Testis (tissue), 2 donors: ENCODE measurements at regions not wholly inside any gene's neighbourhood (a gene's known extent, or its start where the extent isn't known, plus 50 kb on each side); places are given as distances from the start of the nearest gene placed in this dataset.

Experiments
- DNase-seq: peaks from one replicate; pipeline ENCODE4 v3.0.0-alpha.2; 2019
- H3K27ac ChIP-seq, 2 donors: fragments of 200-600 bp; sonication (generic); one replicate each; pipeline ENCODE4 v1.5.1; 2019
- H3K27me3 ChIP-seq: fragments of 200-600 bp; sonication (generic); one replicate; pipeline ENCODE4 v1.5.1; 2019
- H3K36me3 ChIP-seq: fragments of 200-600 bp; sonication (generic); one replicate; pipeline ENCODE4 v1.5.1; 2017; ENCODE audit warnings: low read depth; ENCODE audit errors: missing control alignments
- H3K4me1 ChIP-seq: fragments of 200-600 bp; sonication (generic); one replicate; pipeline ENCODE4 v1.5.1; 2019
- H3K4me3 ChIP-seq, 2 donors: fragments of 200-600 bp; sonication (generic); one replicate each; pipeline ENCODE4 v1.5.1; 2017 to 2019
- H3K9me3 ChIP-seq: fragments of 200-600 bp; sonication (generic); one replicate; pipeline ENCODE4 v1.5.1; 2017
- POLR2A ChIP-seq: fragments of 450-650 bp; IDR thresholded peaks from one replicate; pipeline ENCODE4 v1.6.1; 2017; ENCODE audit warnings: antibody characterized with exemption, mild to moderate bottlenecking, moderate library complexity
- WGBS, 2 donors: methylation state at CpG; one replicate each; pipeline ENCODE4 v1.1.5; 2018; 5-methylcytosine and 5-hydroxymethylcytosine counted together
- intact Hi-C: fragments of 100-400 bp; cut with DNase I; formaldehyde crosslinking; loops from one replicate; pipeline ENCODE4 v1.15.1; 2023; ENCODE audit warnings: low total_unique reads
- TF ChIP-seq, protein P1 (sequence below), 3 experiments: fragments of 450-650 bp in 2 of 3; fragments of 200-600 bp in 1 of 3; sonication (generic) in 1 of 3; IDR thresholded peaks; one replicate each; pipeline ENCODE4 v1.5.1; 2016 to 2019; ENCODE audit warnings: antibody characterized with exemption in 3 of 3, mild to moderate bottlenecking in 2 of 3, moderate library complexity in 1 of 3

DNA sequence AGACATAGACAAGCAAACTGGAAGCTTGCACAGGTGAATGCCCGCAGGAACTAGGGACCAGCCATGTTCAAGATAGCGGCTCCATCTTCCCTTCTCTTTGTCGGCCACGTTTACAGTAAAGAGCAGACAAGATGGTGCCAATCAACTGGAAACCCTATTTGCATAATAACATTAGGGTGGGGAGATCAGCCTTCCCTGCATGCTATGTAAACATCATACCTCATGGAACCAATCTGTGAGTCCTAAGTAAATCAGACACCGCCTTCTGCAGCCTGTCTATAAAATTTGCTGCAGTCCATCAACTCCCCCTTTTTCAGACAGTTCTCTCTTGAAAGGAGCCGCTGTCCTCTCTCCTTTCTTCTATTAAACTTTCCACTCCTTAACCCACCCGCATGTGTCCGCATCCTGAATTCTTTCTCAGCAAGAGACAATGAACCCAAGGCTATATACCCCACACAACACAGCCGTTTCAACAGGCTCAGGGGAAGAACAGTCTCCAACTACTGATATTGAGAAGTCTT, 384.4 kb downstream of the EIPR1 start:
- no peaks in the 10 kb centered on the region for H3K36me3 ChIP-seq
- H3K27ac ChIP-seq = no peak overlapping the region
- no peaks in the 10 kb centered on the region for H3K27me3 ChIP-seq
- TF ChIP-seq, protein P1, sequence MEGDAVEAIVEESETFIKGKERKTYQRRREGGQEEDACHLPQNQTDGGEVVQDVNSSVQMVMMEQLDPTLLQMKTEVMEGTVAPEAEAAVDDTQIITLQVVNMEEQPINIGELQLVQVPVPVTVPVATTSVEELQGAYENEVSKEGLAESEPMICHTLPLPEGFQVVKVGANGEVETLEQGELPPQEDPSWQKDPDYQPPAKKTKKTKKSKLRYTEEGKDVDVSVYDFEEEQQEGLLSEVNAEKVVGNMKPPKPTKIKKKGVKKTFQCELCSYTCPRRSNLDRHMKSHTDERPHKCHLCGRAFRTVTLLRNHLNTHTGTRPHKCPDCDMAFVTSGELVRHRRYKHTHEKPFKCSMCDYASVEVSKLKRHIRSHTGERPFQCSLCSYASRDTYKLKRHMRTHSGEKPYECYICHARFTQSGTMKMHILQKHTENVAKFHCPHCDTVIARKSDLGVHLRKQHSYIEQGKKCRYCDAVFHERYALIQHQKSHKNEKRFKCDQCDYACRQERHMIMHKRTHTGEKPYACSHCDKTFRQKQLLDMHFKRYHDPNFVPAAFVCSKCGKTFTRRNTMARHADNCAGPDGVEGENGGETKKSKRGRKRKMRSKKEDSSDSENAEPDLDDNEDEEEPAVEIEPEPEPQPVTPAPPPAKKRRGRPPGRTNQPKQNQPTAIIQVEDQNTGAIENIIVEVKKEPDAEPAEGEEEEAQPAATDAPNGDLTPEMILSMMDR (IDR thresholded peaks at IDR 0.05) = no peak
- TF ChIP-seq POLR2A = no peak
- no peak overlapping the region for H3K4me3 ChIP-seq
- intact Hi-C loops = no loop called here
- H3K4me1 ChIP-seq = no peaks in the 10 kb centered on the region
- no peaks in the 10 kb centered on the region for H3K9me3 ChIP-seq
- 85 to 87% methylated on average over 9 of the region's 9 CpGs for WGBS, 2 donors
- DNase-seq = no peak

DNA sequence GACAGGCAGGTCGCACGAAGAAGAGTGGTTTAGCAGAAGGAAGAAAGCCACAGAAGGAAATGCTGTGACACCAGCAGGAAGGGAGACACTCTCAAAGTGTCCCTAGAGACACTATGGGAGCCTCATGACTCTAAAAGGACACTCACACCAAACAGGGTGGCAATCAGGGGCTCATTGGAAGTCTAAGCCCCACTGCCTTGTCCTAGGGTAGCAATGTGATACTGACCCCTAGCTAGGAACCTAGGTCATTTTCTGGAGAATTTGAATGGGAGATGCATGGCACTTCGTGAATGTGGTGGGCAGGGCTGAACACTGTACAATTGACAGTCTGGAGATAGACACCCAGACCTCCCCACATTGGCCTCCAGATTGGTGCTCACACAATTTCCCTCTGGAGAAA, 385.0 kb downstream of the EIPR1 start:
- no peaks in the 10 kb centered on the region for H3K36me3 ChIP-seq
- TF ChIP-seq, protein P1 (IDR thresholded peaks at IDR 0.05) = no peak
- TF ChIP-seq POLR2A = no peak
- intact Hi-C loops = no loop called here
- H3K9me3 ChIP-seq = no peaks in the 10 kb centered on the region
- no peak for DNase-seq
- WGBS, 2 donors = 68 to 74% methylated on average over 3 of the region's 3 CpGs
- H3K4me1 ChIP-seq = no peaks in the 10 kb centered on the region
- no peak overlapping the region for H3K4me3 ChIP-seq
- no peak overlapping the region for H3K27ac ChIP-seq
- no peaks in the 10 kb centered on the region for H3K27me3 ChIP-seq

DNA sequence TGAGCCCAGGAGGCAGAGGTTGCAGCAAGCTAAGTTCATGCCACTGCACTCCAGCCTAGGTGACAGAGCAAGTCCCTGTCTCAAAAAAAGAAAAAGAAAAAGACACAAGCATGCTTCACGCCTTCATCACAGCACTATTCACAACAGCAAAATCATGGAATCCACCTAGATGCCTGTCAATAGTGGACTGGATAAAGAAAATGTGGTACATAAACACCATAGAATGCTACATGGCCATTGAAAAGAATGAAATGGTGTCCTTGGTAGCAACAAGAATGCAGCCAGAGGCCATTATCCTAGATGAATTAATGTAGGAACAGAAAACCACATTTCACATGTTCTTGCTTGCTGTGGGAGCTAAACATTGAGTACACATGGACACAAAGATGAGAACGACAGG, 392.6 kb downstream of the EIPR1 start:
- Histone ChIP-seq H3K4me3 (no peak overlapping the region), H3K27ac (no peak overlapping the region), H3K9me3 (no peaks in the 10 kb centered on the region), H3K4me1 (no peaks in the 10 kb centered on the region), H3K27me3 (no peaks in the 10 kb centered on the region), H3K36me3 (no peaks in the 10 kb centered on the region)
- intact Hi-C loops = no loop called here
- TF ChIP-seq, protein P1 (IDR thresholded peaks at IDR 0.05) = no peak
- no peak for TF ChIP-seq POLR2A
- DNase-seq = no peak
- 82 to 95% methylated on average over 2 of the region's 2 CpGs for WGBS, 2 donors

DNA sequence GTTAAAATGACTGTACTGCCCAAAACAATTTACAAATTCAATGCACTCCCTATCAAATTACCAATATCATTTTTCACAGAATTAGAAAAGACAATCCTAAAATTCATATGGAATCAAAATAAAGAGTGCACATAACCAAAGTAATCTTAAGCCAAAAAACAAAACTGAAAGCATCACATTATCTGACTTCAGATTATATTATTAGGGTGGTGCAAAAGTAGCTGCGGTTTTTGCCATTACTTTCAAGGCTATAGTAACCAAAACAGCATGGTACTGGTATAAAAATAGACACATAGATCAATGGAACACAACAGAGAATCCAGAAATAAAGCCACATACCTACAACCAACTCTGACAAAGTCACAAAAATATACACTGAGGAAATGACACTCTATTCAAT, 396.6 kb downstream of the EIPR1 start:
- Histone ChIP-seq H3K4me3 (no peak overlapping the region), H3K27ac (no peak overlapping the region), H3K9me3 (no peaks in the 10 kb centered on the region), H3K4me1 (no peaks in the 10 kb centered on the region), H3K36me3 (no peaks in the 10 kb centered on the region), H3K27me3 (no peaks in the 10 kb centered on the region)
- intact Hi-C loops = no loop called here
- 81 to 83% methylated on average over 1 of the region's 1 CpG for WGBS, 2 donors
- no peak for TF ChIP-seq POLR2A
- TF ChIP-seq, protein P1 (IDR thresholded peaks at IDR 0.05) = no peak
- DNase-seq = no peak

DNA sequence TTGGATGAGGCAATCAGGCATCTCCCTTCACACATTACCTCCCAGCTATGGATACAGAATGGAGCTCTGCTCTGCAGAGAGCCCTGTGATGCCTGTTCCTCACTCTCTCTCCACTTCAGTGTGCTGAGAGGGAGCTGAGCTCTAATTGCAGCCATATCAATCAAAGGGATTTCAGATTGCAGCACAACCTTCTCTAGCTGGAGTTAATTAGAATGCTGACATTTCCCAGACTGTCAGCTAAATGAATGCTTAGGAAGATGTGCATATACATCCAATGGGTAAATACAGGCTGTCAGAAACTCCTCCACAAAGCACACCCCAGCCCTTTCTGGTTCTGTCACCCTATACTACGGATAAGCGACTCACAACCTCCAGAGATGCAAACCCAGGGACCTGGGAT, 402.6 kb downstream of the EIPR1 start:
- WGBS, 2 donors = 33 to 45% methylated on average over 2 of the region's 2 CpGs
- no peaks in the 10 kb centered on the region for H3K36me3 ChIP-seq
- H3K27ac ChIP-seq = no peak overlapping the region
- H3K4me1 ChIP-seq = no peaks in the 10 kb centered on the region
- no peaks in the 10 kb centered on the region for H3K9me3 ChIP-seq
- H3K27me3 ChIP-seq = no peaks in the 10 kb centered on the region
- H3K4me3 ChIP-seq = no peak overlapping the region
- no peak for DNase-seq
- intact Hi-C loops = no loop called here
- TF ChIP-seq, protein P1 (IDR thresholded peaks at IDR 0.05) = no peak
- TF ChIP-seq POLR2A = no peak
